Islet precursor cell (in vitro differentiated cells): ENCODE measurements at regions not wholly inside any gene's neighbourhood (a gene's known extent, or its start where the extent isn't known, plus 50 kb on each side); places are given as distances from the start of the nearest gene placed in this dataset.
A peak's percentile ranks its signal among the peaks of the same experiment; 100 is the strongest.
"Not testable (repeated sequence)": the region's sequence is repeated elsewhere in the genome, so short reads cannot be mapped to it uniquely, and the experiment has no call there.

Experiments used
- DNase-seq: peaks from one replicate; pipeline ENCODE4 v3.0.0-alpha.2; 2018

DNA sequence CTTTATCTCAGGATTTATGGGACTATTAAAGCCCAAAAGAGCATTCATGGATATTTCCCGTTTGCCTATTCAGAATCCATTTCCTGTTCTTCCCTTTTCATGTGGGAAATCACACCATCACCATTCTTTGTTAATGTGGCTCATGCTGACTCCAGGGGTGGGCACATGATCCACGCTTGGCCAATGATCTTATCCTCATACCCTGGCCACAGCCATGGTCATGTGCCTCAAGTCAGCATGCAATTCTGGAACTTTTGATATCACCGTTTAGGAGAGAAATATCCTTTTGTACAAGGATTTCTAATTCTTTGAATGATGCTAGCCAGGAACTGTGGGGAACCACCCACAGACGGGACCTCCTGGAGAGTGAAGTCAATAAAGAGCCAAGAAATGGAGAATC, 272.2 kb downstream of the PRELID2 start:
- no peak for DNase-seq

- DNase-seq = no peak
Observed at GRCh38 chr5:145558288-145558687, 276.9 kb downstream of the PRELID2 start.

DNA sequence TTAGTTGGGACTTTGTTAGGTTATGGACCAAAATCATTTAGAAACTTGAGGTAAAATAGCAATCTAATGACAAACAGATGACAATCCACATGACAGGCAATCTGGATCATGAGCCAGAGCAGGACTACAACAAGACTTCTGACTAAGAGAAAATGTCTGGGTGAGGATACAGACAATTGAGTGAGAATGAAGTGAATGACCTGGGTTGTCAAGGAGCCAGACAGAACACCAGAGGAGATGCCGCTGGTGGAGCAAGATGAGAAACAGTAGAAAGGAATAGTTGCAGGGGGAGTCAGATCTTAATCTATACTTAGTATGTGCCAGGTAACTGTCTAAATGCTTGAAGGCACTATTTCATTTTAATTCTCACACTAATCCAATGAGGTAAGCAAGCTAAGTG, 277.8 kb downstream of the PRELID2 start:
- peak; percentile 77 for DNase-seq

DNA sequence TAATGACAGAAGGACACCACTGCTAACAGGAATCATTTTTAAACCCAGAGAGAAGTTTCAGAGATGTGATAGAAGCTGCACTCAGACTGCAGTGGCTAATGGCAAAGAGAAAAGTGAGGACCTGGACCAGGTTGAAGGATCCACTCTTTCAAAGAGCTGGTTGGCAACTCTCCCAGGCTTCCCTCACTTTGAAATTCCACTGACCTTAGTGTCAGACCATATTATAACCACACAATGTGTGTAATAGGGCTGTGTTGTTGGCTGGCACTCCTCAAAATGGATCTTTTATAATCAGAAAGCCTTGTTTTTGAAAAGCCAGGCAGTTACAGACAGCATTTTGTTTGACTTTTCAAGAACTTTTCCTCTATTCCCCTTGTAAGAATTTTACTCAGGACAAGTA, 280.7 kb downstream of the PRELID2 start:
- no peak for DNase-seq

DNA sequence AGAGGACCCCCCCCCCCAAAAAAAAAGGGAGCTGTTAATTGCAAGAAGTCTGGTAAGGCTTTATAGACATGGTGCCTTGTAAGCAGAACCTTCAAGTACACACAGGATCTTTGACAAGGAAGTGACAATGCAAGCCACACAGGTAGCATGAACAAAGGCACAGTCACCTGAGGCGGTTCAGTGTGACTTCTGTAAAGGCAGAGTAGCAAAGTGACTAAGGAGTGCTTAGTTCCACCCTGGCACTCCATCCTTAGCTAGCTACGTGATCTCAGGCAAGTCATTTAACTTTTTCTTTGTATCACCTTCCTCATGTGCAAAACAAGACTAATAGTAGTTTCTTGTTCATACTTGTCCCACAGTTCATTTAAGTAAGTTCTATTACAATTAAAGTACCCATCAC, 282.0 kb downstream of the PRELID2 start:
- no peak for DNase-seq

GRCh38 chr5:145551714-145552113, 283.4 kb downstream of the PRELID2 start:
- DNase-seq = no peak

DNA sequence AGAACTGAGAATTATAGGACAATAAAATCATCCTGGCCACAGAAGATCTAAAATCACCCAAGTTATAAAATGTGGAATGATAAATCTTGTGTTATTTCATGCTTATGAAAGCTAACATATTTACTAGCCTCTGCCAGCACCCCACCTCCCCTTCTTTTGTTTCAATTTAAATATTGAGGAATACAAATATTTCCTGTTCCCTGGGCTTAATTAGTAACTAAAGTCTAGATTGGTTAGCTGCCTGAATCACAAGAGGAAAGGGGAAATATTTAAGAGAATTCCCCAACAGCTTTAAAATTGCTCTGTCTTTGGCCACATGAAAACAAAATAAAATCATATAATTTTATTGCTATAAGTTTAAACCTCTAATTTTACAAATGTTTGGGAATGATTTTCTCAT, 287.0 kb downstream of the PRELID2 start:
- no peak for DNase-seq

DNA sequence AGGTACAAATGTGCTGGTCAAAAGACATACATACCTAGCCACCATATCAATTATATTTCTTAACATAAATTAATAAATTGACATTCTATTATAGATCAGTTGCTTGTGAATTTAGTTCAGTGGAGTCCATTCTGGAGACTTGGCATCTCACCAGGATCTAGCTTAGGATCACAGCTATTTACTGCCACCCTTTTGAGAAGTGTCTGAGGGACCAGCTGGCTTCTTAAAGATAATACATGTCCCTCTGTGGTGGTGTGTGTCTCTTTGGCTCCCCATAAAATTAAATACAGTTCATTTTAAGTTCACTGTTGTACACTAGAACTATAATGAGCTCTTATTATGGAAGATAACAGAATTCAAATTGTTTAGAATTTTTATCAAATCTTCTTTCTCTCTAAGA, 290.7 kb downstream of the PRELID2 start:
- no peak for DNase-seq

DNA sequence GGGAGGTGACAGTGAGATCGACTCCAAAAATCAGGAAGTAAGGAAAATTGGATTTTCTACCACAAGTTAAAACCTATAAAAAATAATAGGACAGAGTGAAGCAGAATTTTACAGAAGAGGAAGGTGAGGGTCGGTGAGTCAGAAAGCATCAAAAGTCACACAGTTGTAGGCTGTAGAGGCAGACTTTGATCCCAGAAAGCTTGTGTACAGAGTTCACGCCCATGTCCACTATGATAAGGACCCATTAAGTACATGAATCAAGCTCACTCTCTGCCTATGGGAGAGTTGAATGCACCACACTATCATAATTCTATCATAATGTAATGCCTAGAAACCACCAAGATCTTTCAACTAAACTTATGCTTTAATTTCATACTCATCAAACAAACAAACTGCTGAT, 291.2 kb downstream of the PRELID2 start:
- no peak for DNase-seq

- DNase-seq = no peak
Observed at GRCh38 chr5:145540375-145540774, 294.8 kb downstream of the PRELID2 start.

DNA sequence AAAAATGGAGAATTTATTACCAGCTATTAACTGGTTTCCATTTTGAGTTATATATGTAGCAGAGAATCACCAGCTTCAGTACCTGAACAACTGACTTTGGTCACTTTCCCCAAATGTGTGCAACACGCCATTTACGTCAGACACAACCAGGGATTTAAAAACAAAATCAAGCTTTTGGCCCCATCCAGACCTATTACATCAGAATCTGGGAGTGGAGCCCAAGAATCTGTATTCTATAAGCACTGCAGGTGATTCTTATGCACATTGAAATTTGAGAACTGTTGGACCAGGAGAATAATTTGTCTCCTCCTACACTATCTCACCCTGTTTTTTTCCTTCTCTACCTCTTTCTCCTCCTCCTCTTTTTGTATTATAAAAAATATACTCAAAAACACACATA, 295.9 kb downstream of the PRELID2 start:
- DNase-seq = no peak

- no peak for DNase-seq
Observed at GRCh38 chr5:145536133-145536532, 299.0 kb downstream of the PRELID2 start.

DNA sequence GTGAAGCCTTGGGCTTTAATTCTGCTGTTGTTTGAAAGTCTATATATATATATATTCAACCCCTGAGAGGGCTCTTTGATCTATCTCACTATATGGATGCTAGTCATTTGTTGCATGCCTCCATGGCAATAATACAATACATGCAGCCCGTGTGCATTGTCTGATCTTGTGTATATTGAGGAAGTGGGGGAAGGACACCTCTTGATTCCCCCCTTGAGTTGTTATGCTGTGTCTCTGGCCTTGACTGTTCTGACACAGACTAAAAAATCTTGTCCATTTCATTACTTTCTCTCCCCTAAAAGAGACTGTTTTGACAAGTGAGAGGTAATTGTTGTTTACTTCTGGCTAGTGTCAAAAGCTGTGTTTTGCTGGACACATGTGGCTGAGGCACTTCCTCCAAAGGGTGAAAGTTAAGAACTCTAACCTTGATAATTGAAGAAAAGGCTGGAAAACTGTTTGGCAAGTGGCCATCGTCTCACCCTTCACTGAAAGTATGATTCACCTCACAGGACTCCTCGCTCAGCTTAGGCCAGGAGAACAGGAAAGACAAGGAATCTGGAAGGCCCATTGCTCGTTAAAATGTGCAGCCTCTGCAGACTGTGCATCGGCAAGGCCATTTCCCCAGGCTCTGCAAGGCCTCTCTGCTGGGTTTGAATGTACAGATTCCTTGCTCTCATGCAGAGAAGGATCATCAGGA, 304.0 kb downstream of the PRELID2 start:
- peak; percentile 96 for DNase-seq

- DNase-seq = no peak
Observed at GRCh38 chr5:145521523-145521922, 313.6 kb downstream of the PRELID2 start.

GRCh38 chr5:145521066-145521465, 314.1 kb downstream of the PRELID2 start:
- DNase-seq = no peak

DNA sequence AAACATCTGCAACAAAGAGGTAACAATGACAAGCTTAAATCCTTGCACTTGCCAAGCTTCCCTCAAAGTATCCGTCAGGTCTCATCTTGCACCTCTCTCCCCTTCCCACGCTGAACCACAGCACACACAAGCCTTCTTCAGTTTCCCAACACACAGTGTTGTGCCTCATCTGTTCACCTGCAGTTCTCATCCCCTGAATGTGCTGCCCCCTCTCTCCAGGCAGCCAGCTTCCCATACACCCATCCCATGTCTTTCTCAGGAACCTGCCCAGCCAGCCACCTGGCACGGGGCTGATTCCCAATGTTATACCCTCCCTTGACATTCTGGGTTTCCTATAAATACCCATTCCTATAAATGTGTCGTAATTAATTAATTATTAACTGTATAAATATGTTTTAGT, 314.8 kb downstream of the PRELID2 start:
- no peak for DNase-seq

DNA sequence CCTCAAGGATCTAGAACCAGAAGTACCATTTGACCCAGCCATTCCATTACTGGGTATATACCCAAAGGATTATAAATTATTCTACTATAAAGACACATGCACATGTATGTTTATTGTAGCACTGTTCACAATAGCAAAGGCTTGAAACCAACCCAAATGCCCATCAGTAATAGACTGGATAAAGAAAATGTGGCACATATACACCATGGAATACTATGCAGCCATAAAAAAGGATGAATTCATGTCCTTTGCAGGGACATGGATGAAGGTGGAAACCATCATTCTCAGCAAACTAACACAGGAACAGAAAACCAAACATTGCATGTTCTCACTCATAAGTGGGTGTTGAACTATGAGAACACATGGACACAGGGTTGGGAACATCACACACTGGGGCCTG, 317.6 kb downstream of the PRELID2 start:
- not testable (repeated sequence) for DNase-seq

DNA sequence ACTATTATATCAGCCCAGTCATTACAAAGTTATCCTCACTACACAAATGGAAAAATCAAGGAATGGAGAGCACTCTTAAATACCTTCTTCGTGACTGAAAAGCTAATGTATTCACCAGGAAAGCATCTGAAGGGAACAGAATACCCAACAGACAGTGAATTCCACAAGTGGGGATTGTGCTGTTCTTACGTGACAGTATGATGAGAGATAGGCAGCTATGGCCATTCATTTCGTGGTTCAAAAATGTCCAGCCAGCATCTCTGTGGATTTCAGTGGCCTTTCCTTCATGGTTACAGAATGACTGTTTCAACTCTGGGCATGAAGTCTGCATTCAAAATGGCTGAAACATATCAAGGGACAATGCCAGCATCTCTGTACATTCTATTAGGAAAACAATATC, 323.8 kb downstream of the PRELID2 start:
- no peak for DNase-seq

DNA sequence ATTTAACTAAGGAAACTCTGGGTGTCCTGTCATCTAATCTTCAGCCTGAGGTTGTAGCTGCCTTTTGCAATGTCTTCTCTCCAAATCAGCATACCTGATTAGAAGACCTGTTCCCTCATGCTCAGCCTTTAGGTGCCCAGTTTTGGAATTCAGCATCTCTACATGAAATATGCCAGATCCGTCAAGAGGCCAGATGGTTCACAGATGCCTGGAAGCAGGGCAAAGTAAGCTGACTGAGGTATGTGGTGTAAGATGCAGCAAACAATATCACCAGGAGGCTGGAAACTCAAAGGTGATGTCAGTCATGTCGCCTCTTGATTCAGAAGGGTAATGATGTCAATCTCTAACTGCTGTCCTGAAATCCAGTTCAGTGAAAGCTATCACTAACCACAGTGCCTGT, 324.4 kb downstream of the PRELID2 start:
- DNase-seq = no peak

- no peak for DNase-seq
Observed at GRCh38 chr5:145510324-145510723, 324.8 kb downstream of the PRELID2 start.

DNA sequence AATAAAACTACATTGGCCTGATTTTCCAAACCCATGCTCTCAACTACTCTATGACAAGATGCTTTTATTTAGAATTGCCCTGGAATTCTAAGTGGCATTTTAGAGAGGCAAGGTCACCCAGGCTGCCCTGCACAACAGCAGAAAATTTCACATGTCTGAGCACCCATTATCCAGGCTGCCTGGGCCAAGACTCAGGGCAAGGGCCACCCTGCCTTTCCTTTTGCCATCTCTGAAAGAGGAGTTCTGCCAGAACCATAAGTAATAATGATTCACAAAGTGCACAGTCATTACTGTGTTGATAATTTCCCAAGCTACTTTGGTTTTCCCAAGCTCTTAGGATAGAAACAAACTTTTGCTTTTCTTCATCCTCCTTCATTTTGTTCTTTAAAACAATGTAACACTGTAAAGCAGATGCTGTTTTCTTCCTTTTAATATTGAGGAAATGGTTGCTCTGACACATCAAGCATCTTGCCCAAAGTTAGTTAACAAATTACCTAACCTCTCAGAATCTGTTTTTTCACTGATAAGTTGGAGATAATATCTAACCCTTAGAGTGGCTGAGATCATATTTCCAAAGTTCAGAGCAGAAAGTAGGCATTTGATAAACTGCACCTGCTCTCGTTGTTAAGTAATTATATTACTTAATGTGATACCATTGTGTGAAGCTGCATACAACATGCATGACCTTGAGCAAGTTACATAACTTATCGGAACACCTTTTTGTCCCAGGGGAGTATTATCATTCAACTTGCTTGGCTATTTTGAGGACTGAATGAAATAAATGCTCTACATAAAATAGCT, 325.6 kb downstream of the PRELID2 start:
- DNase-seq = no peak

DNA sequence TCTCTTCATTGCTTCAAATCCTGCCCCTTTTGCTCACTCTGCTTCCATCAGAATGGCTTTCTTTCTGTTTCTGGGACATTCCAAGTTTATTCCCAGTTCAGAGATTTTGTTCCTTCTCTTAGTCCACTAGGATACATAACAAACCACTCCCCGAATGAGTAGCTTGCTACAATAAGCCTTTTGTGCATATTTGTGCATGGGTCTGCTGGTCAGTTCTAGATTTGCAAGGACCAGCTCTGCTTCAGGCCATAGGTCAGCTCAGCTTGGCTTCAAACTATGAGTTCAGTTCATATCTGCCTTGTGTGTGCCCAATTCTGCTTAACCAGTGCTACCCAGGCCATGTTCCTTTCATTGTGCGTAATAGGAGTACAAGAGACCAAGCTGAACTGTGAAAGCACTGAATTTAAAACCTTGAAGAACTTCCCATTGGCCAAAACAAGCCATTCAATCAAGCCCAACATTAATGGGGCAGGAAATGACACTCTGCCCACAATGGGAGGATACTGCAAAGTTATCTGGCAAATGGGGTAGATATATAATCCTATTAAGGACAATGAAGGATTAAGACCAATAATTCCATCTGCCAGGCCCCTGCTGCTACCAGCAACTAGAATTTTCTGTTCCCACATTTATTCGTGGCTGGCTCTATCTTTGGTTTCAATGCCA, 328.8 kb downstream of the PRELID2 start:
- DNase-seq = no peak

GRCh38 chr5:145502906-145503305, 332.2 kb downstream of the PRELID2 start:
- peak; percentile 67 for DNase-seq

DNA sequence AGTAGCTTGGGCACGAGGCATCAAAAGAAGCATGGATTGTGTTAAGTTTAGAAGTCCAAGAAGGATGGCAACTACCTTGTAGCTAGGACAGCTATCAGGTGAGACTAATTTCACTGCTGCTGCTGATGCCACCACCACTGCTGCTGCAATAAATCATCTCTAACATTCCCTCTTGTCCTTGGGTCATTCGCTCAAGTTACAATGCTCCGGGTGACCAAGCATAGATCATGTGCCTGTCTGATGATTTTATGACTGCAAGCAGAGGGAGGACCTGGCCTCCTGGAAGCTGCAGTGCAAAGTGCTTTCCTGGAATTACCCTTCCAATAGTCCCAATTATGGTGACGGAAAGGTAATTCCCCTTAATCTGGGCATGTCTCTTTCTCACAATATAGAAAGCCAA, 334.4 kb downstream of the PRELID2 start:
- no peak for DNase-seq
